ENCODE measurements at regions not wholly inside any gene's neighbourhood (a gene's known extent, or its start where the extent isn't known, plus 50 kb on each side); places are given as distances from the start of the nearest gene placed in this dataset.

DNA sequence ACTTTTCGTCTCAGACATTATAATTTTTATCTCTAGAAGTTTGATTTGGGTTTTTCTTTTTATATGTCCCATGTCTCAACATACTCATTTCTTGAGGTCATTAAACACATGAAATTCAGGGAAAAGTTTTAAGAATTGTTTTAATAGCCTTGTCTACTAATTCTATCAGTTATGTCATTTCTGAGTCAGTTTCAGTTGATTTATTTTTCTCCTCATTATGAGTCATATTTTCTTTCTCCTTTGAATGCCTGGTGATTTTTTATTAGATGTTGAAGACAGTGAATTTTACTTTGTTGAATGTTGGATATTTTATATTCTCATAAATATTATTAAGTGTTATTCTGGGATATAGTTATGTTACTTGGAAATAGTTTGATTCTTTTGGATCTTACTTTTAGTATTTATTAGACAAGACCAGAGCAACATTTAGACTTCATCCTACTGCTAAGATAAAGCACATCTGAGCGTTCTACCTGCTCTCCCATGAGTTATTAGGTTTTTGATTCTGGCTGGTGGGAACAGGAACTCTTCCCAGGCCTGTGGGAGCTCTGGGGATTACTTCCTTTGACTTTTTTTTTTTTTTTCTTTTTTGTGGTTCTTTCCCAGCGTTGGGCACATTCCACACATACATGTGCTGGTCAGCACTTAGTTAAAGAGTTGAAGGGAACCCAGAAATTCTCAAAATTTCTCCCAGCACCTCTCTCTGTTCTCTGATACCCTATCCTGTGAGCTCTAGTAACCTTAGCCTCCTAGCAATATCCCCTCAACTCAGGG lies 1157.7 kb downstream of the BCL11B start:
- DNase-seq (ENCODE audit: low spot score) = no peak

GRCh38 chr14:98114946-98115345 lies 1157.1 kb downstream of the BCL11B start:
- DNase-seq (ENCODE audit: low spot score) = no peak

- no peak for DNase-seq (ENCODE audit: low spot score)
Observed at GRCh38 chr14:98118749-98119148, 1153.2 kb downstream of the BCL11B start.

DNA sequence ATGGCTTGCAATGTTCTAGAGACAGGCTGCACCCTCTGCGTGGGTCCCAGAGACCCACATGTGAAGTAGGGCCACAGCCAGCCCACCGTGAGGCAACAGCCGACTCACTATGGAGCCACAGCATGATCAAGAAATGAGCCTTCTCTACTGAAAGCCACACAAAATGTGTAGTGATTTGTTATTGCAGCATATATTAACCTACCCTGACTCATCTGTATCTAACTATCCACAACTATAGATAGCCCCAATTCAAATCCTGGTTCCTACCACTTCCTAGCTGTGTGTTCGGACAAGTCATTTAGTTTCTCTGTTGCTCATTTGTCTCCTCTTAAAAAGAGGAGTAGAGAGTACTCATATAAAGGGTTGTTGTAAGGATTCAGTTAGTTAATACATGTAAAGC lies 1152.3 kb downstream of the BCL11B start:
- no peak for DNase-seq (ENCODE audit: low spot score)

DNA sequence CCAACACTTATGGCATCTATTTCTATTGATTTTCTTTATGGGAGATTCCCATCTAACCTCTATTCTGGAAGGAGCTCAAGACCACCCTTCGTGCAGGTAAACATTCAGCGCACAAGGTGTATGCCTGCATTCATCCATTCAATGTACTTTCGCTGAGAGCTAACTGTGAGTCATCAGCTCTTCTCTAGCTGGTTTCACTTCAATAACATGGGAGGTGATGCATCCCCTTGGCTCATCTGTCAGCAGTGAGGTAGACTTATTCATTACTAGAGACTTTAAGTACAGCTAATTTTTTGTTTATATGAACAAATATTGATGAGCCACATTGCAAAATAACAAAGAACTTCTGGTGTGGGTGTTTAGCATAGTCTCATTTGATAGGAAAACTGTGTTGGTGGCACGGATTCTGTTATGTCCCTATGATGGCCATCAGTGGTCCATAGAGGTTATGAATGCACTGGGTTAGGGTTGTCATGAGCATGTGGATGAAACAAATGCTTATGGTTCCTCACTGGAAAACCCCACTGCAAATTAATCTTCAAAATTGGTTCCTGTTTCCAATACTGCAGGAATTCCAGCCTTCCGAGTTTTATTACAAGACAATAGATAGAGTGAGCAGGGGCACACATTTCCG lies 1151.0 kb downstream of the BCL11B start:
- no peak for DNase-seq (ENCODE audit: low spot score)

DNA sequence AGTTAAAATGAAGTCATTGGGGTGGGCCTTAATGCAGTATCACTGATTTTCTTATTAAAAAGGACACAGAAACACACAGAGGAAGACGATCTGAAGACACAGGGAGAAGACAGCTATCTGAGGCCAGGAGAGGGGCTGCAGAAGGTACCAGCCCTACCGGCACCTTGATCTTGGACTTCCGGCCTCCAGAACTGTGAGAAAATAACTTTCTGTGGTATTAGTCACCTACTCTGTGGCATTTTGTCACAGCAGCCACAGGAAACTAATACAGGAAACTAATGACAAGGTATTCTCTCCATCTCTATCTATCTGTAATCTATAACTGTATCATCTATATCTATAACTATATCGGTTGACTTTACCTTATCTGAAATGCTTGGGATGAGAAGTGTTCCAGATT lies 1149.5 kb downstream of the BCL11B start:
- no peak for DNase-seq (ENCODE audit: low spot score)

- DNase-seq (ENCODE audit: low spot score) = no peak
Observed at GRCh38 chr14:98130691-98131090, 1141.3 kb downstream of the BCL11B start.

- no peak for DNase-seq (ENCODE audit: low spot score)
Observed at GRCh38 chr14:98131406-98131805, 1140.6 kb downstream of the BCL11B start.

DNA sequence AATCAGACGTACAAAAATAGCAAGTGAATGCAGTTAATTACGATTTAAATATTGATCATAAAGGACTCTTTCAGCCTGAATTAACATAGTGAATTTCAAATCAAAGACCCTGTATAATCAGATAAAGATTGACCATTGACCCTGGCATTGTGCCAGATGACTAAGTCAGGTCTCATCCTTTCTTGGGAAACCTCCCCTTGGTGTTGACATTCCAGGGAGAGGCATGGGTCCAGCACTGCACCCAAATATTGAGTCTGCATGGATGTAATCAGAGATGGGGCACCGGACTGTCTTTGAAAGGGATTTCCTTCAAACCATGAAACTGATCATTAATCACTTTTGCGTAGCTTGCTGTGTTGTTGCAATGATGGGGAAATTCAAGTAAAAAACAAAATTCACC lies 1138.2 kb downstream of the BCL11B start:
- DNase-seq (ENCODE audit: low spot score) = no peak

DNA sequence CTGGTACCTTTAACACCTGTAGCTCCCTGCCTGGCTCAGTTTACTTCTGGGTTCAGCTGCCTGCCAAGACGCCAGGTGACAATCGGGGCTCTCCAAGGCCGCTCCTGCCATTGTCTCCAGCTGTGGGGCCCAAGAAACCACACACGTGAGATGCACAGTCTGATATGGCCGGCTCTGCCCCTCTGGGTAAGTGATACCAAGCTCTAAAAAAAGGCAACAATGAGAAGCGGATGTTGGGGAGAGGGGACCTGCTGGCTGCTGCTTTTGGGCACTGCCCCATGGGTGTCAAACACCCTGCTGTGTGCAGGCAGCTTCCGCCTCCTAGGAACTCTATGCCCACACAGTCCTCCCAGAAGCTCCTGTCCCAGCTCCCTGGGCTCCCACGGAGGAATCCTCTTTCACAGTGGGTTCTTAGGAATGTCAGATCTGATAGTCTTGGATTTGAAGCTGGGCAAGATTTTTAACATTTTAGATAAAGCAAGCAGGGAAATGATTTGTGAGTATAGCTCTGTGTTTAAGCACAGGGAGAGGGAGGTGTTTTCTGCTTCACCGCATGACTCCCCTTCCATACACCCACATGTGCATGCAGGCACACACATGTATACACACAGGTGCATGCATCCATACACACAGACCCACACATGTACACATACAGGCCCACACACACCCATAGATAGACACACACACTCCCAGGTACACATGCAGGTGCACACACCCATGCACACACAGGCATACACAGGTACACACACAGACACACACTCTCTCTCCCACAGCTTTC lies 1135.8 kb downstream of the BCL11B start:
- DNase-seq (ENCODE audit: low spot score) = no peak

- DNase-seq (ENCODE audit: low spot score) = no peak
Observed at GRCh38 chr14:98137131-98138025, 1134.6 kb downstream of the BCL11B start.

DNA sequence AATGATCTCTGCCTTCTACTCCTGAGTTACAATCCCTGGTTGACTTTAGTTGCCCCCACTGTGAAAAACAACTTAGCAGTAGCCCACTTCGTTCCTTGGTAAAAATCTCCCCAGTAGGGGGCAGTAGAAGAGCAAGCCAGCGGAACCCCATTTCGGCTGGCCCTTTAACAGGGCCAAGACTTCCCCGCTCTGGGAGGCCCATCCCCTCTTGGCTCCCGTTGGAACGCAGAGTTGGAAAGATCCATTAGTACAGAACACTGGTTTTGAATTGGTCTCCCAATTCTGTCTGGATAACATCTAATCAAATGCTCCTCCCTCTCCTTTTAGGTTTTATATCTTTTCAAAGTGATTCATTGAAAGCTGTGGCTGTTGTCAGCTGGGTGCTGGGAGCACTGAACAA lies 1133.3 kb downstream of the BCL11B start:
- no peak for DNase-seq (ENCODE audit: low spot score)

DNA sequence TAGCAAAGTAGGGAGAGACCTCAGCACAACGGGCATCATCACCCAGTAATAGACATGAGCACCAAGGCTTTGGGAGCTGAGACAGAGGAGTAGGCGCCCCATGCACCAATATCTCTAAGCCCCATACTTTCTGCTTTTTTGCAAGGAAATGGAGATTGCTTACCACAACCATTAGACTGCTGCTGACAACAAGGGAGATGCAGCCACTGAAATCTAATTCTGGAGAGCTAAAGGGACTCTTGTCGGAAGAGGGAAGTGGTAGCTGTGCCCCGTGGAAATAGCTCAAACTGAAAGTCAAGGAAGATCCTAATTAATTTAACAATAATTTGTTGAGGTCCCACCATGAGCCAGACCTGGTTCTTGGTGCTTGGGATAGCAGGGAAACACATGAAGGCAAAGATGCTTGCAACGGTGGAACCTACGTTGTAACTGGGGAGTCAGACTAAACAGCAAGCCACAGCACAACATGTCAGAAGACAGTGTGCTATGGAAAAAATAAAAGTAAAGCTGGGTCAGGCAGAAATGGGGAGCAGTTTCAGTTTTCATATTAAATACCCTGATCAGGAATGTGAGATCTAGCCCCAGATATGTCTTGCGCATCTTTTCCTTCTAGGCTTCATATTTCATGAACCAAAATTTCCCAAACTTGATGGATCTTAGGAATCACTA lies 1131.0 kb downstream of the BCL11B start:
- no peak for DNase-seq (ENCODE audit: low spot score)

DNA sequence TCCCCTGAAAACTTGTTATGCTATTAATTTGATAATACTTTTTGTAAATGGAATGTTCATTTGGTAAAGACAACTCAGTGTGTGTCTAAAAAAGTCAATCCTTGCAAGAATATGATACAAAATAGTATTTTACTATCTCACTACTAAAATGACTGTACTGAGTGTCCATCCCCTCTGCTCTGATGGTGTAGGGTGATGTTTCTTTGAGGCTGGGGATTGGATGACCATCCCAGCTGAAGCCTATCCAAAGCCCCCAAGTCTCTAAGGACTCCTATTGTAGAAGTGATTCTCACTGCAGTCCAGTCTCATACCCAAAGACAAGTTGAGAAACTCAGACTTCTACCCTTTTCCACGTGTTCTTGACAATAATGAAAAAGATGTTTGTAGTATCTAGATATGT lies 1128.4 kb downstream of the BCL11B start:
- DNase-seq (ENCODE audit: low spot score) = no peak

- DNase-seq (ENCODE audit: low spot score) = no peak
Observed at GRCh38 chr14:98144964-98145363, 1127.0 kb downstream of the BCL11B start.

DNA sequence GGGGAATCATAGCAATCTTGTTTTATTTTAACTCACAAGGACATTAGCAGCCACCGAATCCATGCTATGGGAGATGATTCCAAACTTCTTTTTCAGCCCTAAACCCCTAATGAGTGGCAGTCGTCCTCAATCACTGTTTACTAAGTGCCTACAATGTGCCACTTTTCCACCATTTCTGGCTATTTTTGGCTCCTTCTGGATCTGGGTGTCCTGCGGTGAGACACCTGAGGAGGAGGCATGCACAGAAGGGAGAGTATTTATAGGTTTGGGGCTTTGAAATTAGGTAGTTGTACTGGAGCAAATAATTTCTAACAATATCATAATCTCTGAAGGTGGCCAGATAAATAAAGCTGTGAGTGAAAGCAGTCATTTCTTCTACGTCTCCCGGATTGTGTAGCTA lies 1125.6 kb downstream of the BCL11B start:
- no peak for DNase-seq (ENCODE audit: low spot score)

DNA sequence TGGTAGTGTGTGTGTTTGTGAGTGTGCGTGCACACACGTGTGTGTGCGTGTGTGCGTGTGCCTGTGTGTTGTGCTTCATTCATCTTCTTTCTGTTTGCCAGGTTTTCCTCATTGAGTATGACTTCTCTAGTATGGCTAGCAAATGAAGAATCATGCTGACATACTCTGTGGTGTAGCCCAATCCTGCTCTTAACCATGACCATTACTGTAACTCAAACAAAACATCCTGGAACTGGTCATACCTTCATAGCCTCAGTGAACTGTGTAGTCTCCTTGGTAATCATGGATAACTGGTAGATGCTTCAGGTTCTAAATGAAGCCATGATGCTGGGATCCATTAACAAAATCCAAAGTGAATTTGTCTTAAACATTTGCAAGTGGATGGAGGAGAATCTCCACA lies 1117.7 kb downstream of the BCL11B start:
- DNase-seq (ENCODE audit: low spot score) = no peak

GRCh38 chr14:98156411-98156810 lies 1115.6 kb downstream of the BCL11B start:
- DNase-seq (ENCODE audit: low spot score) = no peak

- DNase-seq (ENCODE audit: low spot score) = no peak
Observed at GRCh38 chr14:98160901-98161300, 1111.1 kb downstream of the BCL11B start.

DNA sequence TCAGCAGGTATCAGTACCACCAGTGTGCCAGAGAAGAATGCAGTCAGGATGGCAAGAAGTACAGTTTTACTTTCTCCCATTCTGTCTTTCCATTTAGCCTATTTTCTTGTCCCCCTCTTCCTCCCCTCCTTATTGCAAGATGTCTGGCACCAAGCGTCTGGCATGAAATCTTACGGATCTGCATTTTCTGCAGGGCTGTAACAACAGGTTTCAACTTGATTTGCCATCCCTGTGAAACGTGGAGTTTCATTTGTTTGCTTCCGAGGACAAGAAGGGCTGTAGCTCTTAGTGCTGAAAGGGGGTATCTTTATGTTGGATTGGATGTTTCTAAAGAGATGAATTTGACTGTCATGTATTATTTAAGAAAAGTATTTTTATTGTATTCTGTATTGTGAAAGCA lies 1110.6 kb downstream of the BCL11B start:
- DNase-seq (ENCODE audit: low spot score) = no peak

All from AG08396 (cell line).